HG03097 (cell line): ENCODE measurements at regions not wholly inside any gene's neighbourhood (a gene's known extent, or its start where the extent isn't known, plus 50 kb on each side); places are given as distances from the start of the nearest gene placed in this dataset.

Experiments
- ATAC-seq: cut with Tn5 transposase; IDR thresholded peaks from one replicate; pipeline ENCODE4 v1.9.1; 2021; ENCODE audit not compliant: unreplicated experiment, low FRiP score

DNA sequence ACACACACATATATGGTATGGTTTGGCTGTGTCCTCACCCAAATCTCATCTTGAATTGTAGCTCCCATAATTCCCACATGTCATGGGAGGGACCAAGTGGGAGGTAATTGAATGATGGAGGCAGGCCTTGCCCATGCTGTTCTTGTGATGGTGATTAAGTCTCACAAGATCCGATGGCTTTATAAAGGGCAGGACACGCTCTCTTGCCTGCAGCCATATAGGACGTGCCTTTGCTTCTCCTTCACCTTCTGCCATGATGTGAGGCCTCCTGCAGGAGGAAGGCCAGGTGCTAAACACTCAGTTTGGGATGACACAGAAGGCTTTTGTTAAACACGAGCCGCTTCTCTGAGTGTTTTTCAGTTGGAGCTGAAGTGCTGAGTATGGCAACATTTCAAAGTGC, 205.3 kb upstream of the KLF6 start:
- no peak for ATAC-seq

DNA sequence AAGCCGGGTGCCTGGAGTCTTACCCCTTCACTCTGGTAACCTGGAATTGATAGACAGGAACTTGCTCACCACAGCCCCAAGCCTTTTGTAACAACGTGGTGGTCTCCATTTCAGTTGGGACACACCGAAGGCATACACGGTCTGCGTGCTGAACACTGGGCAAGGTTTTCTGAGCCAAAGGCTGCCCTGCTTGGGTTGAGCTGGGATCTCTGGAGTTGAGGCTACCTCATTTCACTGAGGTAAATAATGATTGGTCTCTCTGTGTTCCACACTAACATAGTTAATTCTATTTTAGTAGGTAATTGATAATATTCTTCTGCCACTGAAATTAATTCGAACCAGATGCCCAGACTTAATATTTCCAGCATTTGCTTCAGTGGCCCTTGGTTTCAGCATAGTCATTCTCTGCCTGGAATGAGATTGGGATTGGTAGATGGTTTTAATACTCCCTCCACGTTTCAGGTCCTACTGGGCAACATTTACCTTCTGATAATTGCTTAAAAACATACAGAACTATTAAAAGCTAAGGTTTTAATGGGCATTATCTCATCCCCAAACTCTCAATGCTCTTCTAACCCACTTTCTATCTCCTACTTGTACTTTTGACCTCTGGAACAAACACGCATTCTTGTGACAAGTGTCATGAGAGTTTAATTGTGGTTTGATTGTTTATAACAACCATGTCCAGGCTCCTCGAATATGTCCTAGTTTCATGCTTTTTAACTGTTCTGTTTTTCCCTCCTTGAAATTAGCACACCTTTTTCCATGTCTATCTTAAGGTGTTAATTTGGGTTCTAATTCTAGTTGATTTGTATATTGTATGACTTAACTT, 202.3 kb upstream of the KLF6 start:
- ATAC-seq = no peak

DNA sequence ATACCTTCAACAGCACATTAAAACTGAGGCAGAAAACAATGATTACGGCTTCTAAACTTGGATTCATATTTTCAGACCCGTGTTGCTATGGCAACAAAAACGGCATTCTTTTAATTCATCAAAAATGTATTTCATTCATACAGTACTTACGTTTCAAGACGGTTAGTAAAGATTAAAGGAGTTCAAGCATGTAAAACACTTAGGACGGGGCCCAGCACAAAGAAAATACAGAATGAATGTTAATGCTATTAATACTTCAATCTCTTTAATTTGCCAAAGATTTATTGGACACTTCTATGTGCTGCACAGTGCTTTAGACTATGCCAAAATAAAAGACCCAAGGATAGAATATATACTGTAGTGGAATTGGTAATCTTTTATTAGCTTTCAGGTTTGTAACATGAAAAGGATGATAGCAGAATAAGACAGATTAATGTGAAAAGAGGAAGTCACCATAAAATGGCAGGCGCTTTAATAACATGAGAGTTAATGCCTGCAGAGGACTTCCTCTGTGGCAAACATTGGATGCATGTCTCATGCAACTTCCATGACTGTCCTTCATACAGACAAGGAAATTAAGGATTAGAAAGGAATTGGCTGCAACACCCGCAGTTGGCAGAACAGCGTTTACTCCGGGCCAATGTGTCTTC, 201.6 kb upstream of the KLF6 start:
- no peak for ATAC-seq

DNA sequence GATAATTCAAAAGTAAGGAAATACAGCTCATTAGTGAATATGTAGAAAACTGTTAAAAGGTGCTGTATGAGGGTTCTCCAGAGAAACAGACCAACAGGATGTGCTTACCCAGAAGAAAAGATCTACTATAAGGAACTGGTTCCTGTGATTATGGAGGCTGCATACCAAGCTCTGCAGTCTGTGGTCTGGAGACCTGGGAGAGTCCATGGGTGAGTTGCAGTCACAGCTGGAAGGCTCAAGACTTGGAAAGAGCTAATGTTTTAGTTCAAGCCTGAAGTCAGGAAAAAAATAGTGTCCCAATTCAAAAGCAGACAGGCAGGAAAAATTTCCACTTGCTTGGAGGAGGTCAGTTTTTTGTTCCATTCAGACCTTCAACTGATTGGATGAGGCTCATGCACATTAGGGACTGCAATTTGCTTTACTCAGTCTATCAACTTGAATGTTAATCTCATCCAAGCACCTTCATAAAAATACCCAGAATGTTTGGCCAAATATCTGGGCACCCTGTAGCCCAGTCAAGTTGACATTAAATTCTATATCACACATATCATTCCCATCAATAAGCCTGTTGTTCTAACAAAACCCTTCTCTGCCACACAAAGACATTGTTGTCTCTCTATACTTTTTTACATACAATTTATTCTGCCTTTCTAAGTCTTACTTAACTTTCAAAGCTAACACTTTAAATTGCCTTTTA, 197.9 kb upstream of the KLF6 start:
- no peak for ATAC-seq

DNA sequence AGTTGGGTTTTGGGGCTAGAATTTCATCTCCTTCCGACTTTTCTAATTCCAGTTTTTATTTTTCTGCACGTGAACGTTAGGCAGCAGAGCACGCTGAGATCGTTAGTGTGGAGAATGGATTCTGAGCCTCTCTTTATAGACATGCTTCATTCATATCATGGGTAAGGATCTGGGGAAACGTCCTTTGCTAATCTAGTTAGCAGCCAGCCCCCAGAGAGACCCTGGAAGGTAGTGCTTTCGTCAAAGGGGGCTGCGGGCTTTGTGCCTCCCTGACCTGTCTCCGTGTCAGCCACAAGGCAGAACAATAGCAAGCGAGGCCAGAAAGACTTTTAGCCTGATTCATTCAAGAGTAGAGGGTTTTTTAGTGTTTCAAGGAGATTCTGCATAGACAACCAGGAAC, 196.3 kb upstream of the KLF6 start:
- ATAC-seq = no peak

DNA sequence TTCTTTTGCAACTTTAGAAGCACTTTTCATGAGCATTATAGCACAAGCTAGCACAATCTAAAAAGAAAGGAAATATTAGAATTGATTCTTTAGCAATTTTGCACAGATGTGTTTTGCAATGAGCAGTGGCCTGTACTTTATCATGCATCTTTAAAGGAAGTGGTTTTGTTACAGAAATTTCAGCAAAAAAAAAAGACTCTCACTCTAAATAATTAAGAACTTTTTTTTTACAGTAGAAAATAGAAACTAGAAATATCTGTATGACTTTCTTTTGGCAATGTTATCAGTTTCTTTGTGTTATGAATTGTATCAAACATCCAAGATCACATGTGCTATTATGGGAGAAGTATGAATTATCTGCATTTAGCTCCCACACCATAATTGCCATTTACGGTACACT, 195.7 kb upstream of the KLF6 start:
- no peak for ATAC-seq

DNA sequence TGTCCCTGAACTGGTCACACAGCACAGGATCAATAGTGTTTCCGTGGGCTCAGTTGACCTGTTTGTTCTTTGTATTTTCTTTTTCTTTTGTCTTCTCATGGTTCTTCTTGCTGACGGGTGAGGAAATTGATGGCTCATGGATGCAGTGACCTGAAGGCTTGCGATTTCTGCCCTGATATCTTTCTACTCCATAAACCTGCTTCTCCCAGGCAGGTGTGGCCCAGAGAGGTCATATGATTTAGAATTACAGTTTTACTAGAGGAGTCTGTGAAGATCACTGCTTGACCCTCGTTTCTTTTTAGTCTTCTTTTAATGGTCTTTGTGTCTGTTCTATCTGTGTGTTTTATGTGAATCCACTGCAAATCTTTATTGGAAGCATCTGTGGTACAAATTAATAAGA, 195.1 kb upstream of the KLF6 start:
- ATAC-seq = no peak

DNA sequence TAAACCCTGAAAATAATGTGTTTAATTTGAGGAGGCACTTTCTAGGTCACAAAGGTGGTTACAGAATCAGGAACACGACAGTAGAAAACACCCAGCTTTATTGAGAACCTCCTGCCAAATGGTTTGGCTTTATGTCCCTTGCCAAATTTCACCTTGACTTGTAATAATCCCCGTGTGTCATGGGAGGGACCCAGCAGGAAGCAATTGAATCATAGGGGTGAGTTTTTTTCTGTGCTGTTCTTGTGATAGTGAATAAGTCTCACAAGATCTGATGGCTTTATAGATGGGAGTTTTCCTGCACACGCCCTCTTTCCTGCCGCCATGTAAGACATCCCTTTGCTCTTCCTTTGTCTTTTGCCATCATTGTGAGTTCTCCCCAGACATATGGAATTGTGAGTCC, 193.8 kb upstream of the KLF6 start:
- no peak for ATAC-seq

DNA sequence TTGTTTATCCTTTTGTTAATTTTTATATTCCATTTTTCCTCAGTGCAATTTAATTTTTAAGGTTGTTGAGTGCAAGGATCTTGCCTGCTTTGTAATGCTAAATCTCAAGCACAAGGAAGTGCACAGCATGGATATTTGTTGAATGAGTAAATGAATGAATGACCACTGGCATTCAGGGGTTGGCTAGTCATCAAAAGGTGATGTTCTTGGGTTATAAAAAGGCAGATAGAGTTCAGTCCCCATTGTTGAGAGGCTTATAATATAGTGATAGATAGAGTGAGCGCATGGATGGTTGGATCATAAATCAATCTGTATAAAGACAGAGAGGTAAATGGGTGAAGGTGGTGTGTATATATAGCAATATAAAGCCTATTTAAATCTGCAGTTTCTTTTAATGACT, 193.2 kb upstream of the KLF6 start:
- no peak for ATAC-seq

DNA sequence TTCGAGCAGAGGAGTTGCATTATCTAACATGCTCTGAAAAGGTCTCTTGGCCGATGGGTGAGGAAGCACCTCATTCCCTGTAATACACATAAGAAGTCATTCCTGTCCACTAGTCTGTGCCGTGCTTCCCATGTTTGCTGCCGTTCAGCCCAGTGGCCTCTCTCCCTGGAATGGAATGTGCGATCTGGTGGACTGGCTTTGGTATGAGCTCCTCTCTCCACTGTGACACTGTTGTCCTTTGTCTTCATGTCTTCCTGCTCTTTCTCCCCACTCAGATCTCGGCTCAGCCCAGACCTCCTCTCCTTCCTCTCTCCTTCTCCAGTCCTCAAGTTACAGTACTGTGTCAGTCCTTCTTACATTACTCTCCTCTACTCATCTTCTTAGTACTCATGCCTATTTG, 192.8 kb upstream of the KLF6 start:
- ATAC-seq = no peak

DNA sequence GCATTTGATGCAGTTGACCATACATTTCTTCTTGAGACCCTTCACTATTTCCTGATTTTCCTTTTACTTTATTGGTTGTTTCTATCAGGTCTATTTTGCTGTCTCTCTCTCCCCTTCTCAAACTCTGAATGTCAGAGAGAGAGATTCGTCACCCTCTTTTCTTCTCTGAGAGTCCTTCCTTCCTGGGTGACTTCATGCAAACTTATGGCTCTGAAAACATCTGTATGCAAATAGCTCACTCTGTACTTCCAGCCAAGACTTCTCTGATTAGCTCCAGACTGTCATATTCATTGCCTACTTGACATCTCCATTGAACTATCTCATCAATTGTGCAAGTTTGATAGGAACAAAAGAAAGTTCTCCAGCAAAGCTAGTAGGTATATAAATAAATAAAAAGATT, 191.7 kb upstream of the KLF6 start:
- ATAC-seq = no peak

DNA sequence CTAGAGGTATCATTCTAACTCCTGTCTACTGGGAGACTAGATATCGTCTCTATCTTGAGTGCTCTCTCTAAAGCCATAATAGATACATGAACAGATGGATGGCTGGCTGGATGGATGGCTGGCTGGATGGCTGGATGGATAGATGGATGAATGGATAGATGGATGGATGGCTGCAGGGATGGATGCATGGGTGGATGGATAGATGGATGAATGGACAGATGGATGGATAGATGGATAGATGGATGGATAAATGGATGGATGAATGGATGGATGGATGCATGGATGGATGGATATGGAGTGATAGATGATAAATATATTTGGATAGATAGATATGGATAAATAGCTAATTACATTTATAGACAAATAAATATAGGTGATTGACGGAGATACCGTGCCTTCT, 191.2 kb upstream of the KLF6 start:
- ATAC-seq = no peak

DNA sequence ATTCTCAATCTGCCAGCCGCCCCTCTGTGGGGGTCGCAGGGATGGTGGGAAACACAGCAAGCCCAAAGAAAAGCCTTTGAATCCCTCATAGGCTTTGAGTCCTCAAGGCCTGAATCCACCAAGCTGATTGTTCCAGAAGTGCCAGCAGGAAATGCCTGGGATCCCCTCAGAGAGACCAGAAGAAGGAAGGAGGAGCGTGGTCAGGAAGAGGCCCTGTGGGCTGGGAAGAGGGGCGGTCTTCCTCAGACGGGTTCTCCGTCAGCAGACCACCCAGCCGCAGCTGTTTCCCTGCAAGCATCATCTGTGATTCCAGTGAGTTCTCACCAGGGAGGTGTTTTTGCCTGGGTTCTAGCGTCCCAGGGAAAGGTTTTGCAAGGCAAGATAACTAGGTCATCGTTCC, 190.0 kb upstream of the KLF6 start:
- no peak for ATAC-seq

DNA sequence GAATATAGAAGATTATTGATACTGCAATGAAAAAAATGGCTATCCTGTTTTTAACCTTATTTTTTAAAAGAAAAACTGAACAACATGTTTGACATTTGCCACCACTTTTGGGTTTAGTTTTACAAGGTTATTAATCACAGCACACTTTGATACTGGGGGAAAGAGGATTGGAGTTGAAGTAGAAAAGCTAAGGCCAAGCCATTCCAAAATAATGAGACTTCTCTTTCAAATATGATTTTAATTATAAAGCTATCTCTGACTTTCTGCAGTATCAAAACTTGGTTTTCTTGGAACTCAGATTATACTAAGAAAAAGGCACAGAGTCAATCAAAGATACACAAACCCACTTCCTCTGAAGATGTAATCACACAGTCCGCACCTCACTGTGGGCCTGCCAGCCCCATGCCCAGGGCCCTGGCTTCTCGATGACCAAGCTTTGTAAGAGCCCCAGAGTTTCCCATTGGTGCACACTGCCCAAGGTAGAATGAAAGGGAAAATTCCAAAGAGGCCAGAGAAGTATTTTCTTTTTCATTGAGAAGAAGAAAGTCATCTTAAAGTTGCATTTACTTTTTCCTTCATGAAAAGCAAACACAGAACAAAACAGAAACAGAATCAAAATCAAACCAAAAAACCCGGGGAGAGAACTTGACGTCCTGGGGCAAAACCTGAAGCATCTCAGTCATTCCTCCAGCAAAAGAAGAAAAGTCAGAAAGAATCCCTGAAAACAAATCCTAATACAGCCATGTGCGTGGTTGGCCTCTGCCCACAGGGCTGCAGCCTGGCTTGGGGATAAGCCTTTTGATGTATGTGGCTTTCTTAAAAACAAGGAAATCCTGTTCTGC, 187.7 kb upstream of the KLF6 start:
- ATAC-seq = no peak

DNA sequence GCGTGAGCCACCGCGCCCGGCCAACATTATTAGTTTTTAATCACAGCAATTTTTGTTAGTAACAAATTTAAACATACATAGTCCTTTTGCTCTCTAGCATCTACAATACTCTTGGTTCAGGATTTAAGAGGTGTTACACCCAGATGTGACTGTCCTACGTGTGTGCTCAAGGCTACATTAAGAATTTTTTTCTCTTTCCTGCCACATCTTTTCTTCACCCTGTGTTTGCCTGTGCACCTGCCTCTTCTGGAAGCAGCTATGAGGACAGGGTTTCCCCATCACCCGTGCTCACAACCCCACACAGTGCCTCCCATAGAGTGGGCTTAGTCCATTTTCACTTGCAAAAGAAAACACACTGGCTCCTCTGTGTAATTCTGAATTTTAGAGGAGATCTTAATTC, 186.7 kb upstream of the KLF6 start:
- ATAC-seq = no peak

DNA sequence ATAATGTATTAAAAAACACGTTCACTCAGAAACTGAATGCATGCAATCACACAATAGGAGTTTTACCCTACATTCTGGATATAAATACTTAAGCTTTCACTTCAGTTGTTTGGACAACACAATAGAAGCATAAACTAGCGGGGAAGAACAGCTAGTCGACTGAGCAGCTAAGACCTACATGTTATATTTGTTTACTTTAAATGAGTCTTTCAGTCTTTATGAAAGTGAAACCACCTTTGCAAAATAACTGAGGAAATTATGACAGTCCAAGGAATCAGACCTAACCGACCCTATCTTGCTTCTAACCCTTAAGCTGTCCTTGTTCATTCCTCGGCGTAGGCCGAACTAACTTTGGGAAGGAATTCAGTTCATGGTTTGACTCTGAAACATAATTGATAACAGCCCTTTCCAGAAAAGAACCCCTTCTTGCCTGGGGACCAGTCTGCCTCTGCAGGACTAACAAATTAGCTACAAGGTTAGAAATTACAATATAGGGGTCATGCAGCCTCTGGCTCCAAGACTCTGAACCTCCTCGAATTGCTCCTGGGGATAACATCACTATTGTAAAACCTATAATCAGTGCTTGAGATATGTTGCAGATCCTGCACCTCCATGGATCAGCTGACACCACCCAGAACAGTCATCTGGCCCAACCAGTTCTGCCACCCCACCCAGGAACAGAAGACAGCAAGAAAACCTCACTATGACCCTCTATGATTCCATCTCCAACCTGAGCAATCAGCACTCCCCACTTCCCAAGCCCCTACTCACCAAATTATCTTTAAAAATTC, 185.1 kb upstream of the KLF6 start:
- ATAC-seq = no peak

DNA sequence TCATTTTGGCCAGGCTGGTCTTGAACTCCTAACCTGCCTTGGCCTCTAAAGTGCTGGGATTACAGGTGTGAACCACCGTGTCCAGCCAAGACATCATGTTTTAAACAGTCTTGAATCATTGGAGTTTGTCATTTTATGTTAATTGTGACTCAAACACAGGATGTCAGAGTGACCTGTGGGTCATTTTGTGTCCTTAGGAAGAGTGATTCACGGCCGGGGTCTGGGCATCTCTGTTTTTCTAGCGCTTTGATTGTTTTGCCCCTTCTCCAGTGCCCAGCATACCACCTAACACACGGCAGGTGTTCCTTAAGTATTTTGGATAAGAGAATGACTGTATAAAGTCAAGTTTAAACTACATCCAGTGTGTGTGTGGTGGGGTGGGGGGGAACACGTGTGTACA, 183.7 kb upstream of the KLF6 start:
- no peak for ATAC-seq

DNA sequence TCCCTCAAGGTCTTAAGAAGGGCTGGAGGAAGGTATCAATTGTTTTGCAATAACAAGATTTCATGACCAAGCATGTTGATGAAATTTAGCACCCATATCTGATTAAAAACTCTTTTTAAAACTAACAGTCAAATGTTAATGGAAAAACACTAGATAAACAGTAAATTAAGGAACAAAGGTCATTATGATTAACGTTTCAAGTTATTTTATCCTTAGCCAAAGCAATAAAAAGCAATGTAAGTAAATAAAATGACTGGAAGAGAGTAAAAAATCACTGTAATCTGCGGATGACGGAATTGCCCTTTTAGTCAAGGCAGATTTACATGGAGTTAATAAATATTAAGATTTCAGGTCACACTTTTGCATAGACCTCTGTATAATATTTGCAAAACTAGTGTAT, 179.5 kb upstream of the KLF6 start:
- no peak for ATAC-seq

DNA sequence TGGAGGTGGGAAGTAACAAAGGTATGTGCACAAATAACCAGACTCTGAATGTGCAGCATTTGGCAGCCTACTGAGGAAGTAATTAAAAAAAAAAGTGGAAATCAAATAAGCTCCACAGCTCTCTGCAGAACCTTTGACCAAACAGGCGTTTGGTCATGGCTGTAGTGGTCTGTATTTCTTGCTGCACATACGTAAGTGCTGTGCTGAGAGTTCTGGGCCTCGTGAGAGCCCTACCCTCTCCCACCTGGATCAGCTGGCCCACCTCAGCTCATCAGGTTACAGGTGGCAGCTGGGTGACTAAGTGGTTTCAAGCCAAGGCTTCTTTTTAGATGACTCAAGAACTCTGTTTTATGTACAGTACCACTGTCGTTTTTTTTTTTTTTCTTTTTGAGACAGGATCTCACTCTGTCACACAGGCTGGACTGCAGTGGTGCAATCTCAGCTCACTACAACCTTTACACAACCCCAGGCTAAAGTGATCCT, 178.2 kb upstream of the KLF6 start:
- ATAC-seq = no peak

DNA sequence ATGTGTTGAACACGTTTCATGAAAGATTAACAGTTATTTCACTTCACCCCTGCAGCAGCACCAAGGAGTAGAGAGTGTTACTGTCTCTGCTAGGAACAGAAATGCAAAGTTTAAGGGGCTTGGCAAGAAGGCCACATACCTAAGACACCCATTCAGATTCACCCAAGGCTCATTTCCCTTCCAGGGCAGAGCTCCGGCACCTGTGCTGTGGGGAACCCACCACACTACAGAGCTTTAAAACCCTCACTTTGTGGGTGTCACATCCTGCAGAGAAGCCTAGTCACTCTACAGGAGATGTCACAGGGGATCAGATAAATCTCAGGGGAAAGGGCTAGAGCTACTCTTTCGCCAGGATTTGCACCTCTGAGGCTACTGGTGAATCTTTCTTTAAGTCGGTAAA, 176.1 kb upstream of the KLF6 start:
- peak; percentile 65 for ATAC-seq
